Activated T-helper 2 cell treated with anti-CD3 and anti-CD28 coated beads, Interferon-gamma antibody, Interleukin-2, Interleukin-4, amounts not matched to agents 10 μg/mL and 5 μg/mL and 100 μg/mL, durations not matched to agents 14 hours and 24 hours and 36 hours (primary cell): ENCODE measurements at regions not wholly inside any gene's neighbourhood (a gene's known extent, or its start where the extent isn't known, plus 50 kb on each side); places are given as distances from the start of the nearest gene placed in this dataset.
"Not testable (repeated sequence)": the region's sequence is repeated elsewhere in the genome, so short reads cannot be mapped to it uniquely, and the experiment has no call there.

Experiments
- DNase-seq: peaks from one replicate; pipeline ENCODE4 v3.0.0; 2021; ENCODE audit warnings: low spot score
- H3K27ac Mint-ChIP-seq: one replicate; pipeline ENCODE4 v1.8.0; 2021; ENCODE audit warnings: mixed read lengths
- H3K27me3 Mint-ChIP-seq: one replicate; pipeline ENCODE4 v1.8.0; 2021; ENCODE audit warnings: low read depth, mixed read lengths
- H3K36me3 Mint-ChIP-seq: one replicate; pipeline ENCODE4 v1.8.0; 2021; ENCODE audit warnings: low read depth, mixed read lengths
- H3K4me1 Mint-ChIP-seq: one replicate; pipeline ENCODE4 v1.8.0; 2021; ENCODE audit warnings: low read depth, mixed read lengths
- H3K4me3 Mint-ChIP-seq: one replicate; pipeline ENCODE4 v1.8.0; 2021; ENCODE audit warnings: low read depth, mild to moderate bottlenecking, moderate library complexity, mixed read lengths
- H3K9me3 Mint-ChIP-seq: one replicate; pipeline ENCODE4 v1.8.0; 2021; ENCODE audit warnings: mixed read lengths
- intact Hi-C: fragments of 100-400 bp; cut with micrococcal nuclease; formaldehyde crosslinking; loops from one replicate; pipeline ENCODE4 v1.15.1; 2023

DNA sequence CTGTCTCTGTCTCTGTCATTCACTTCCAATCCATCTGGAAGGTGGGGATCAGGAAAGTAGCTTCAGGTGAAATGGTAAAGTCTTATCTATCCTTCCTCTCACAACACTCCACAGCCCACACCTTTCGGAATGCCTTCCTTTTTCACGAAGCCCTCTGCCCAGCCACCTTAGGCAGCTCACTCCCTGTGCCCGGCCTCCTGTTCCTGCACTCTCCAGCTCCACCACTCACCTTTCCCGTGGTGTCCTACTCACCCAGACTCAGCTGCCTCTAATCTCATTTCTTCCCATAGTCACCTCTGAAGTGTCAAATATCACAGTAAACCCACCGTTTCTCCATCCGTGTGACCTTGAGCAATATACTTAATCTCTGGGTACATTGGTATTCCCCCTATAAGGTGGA lies 100.9 kb upstream of the C7orf33 start:
- no peak overlapping the region for H3K27ac Mint-ChIP-seq
- H3K27me3 Mint-ChIP-seq = peaks cover 29% of the 10 kb centered on the region
- no peak for DNase-seq
- H3K4me3 Mint-ChIP-seq = no peak overlapping the region
- no peaks in the 10 kb centered on the region for H3K9me3 Mint-ChIP-seq
- no peaks in the 10 kb centered on the region for H3K4me1 Mint-ChIP-seq
- H3K36me3 Mint-ChIP-seq = no peaks in the 10 kb centered on the region
- intact Hi-C loops = no loop called here

DNA sequence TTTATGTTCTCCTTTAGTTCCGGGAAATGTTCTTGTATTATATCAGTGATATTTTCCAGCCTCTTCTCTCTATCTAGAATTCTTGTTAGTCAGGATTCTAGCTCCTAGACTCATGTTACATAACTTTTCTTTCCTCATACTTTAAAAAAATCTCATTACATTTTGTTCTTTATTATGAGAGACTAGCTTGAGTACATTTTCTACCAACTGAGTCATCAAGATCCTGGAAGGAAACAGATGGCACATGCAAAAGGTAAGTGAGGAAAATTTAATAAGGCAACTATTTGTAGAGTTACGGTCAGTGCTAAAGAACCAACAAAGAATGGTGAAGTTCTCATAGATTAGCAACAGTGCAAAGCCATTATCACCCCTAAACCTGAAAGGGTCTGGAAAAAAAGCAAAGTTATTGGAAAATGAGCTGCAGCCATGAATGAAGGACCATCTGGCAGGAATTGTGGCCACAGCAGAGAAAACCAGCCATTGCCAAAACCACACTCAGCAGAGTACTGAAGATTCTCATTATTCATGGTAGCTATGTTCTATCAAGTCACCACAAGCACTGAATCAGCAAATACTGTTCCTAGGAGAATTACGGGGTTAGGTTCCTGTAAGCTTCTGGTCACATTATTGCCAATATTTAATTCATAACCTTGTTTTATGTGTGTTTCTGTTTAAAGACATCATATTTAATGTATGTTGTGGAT lies 98.3 kb upstream of the C7orf33 start:
- Mint-ChIP-seq H3K27me3 (peaks cover 31% of the 10 kb centered on the region), H3K9me3 (no peaks in the 10 kb centered on the region), H3K4me1 (no peaks in the 10 kb centered on the region), H3K27ac (no peak overlapping the region), H3K4me3 (no peak overlapping the region), H3K36me3 (no peaks in the 10 kb centered on the region)
- no peak for DNase-seq
- intact Hi-C loops = no loop called here

DNA sequence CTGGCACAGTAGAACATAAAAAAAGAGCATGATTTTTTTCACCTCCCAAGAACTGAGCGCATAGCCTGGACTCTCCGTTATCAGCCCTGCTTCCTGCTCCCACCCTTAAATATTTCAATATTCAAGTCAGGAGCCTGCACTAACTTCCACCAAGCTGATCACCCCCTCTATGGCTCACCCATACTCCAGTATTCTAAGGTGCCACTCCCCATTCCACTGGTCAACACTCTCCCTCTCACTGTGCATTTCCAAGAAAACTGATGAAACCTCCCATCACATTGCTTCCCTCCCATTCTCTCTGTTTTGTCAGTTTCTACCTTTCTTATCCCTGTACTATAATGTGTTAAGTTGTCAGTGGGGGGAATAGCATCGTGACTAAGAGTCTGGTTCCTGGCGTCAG lies 95.0 kb upstream of the C7orf33 start:
- H3K36me3 Mint-ChIP-seq = no peaks in the 10 kb centered on the region
- H3K27ac Mint-ChIP-seq = no peak overlapping the region
- no peak for DNase-seq
- intact Hi-C loops = no loop called here
- no peaks in the 10 kb centered on the region for H3K4me1 Mint-ChIP-seq
- no peaks in the 10 kb centered on the region for H3K9me3 Mint-ChIP-seq
- no peak overlapping the region for H3K4me3 Mint-ChIP-seq
- peaks cover 40% of the 10 kb centered on the region for H3K27me3 Mint-ChIP-seq

DNA sequence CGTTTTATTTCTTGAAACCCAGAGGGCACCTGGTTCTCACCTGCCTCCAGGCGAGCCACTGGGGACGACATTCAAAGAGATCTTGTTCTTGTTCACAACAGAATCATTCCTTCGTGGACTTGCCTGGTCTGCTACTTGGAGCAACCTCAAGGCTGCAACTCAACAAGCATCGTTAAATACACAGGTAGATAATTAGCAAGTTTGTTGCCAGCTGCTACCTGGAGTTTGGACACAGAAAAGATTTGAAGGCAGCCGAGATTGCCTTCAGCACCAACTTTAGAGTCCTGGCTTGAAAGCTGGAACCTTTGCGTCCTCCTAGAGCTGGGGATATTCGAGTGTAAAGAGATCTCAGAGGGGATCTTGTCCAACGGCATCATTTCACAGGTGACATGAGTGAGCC lies 89.6 kb upstream of the C7orf33 start:
- H3K4me3 Mint-ChIP-seq = no peak overlapping the region
- no peaks in the 10 kb centered on the region for H3K9me3 Mint-ChIP-seq
- H3K36me3 Mint-ChIP-seq = no peaks in the 10 kb centered on the region
- no peak overlapping the region for H3K27ac Mint-ChIP-seq
- H3K4me1 Mint-ChIP-seq = peaks cover 8% of the 10 kb centered on the region
- no peak for DNase-seq
- intact Hi-C loops = loop anchor here (10.0 kb wide), 2 partner anchors 64 to 354 kb away; no protein-coding TSS in a partner anchor
- H3K27me3 Mint-ChIP-seq = peaks cover 36% of the 10 kb centered on the region

DNA sequence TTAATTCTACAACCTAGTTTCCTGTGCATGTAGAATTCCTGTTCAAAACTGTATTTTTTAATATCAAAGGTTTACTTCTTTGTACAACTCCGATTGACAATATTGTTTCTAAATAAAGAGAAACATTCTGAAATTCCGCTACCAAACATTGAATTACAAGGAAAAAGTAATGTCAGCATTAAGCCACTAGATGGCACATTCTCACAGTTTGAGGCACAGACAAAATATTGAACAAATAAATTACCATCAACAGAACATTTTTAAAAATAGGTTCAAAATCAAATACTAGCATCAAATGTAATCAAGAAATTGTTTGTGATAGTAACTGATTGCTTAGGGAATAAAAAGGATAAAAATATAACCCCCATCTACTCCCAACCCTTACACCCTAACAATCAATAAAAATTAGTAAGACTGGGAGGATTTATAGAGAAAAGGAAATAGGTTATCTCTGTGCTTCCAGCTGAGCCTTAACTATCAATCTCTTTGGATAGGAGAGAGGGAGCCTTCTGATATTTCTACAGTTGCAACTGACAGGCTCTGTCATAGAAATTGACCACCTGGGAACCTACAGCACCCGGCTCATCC lies 86.6 kb upstream of the C7orf33 start:
- H3K4me1 Mint-ChIP-seq = peaks cover 23% of the 10 kb centered on the region
- no peaks in the 10 kb centered on the region for H3K9me3 Mint-ChIP-seq
- no peak for DNase-seq
- intact Hi-C loops = loop anchor here (1.0 to 10.0 kb wide), 4 partner anchors 23 to 462 kb away; no protein-coding TSS in a partner anchor
- no peak overlapping the region for H3K27ac Mint-ChIP-seq
- no peak overlapping the region for H3K4me3 Mint-ChIP-seq
- no peaks in the 10 kb centered on the region for H3K36me3 Mint-ChIP-seq
- H3K27me3 Mint-ChIP-seq = peaks cover 32% of the 10 kb centered on the region

DNA sequence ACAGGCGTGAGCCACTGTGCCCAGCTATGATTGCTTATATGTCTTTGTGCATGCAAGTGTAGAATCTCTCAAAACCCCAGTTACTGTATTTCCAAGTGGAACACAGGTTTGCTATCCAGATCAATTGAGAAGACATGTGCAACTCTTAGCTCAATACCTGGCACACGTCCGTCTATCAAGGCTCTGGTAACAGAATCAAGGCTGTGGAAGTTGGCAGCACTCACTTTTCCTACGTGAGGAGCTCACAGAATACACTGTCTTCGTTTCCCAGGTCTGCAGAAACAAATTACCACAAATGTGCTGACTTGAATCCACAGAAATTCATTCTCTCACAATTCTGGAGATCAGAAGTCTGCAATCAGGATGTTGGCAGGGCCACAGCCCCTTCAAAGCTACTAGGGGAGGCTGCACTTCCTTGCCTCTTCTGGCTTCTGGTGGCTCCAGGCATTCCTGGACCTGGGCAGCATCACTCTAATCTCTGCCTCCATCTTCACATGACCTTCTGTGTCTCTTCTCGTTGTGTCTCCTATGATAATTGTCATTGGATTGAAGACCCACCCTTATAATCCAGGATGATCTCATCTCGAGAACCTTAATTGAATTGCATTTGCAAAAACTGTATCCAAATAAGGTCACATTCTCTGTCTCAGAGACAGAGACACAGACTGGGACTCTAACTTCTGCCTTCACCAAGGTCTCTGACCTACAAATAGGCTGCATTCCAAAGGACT lies 84.8 kb upstream of the C7orf33 start:
- no peak overlapping the region for H3K4me3 Mint-ChIP-seq
- no peak overlapping the region for H3K27ac Mint-ChIP-seq
- intact Hi-C loops = loop anchor here (10.0 kb wide), 2 partner anchors 59 to 349 kb away; no protein-coding TSS in a partner anchor
- DNase-seq = no peak
- H3K9me3 Mint-ChIP-seq = no peaks in the 10 kb centered on the region
- peaks cover 26% of the 10 kb centered on the region for H3K27me3 Mint-ChIP-seq
- H3K36me3 Mint-ChIP-seq = no peaks in the 10 kb centered on the region
- peaks cover 23% of the 10 kb centered on the region for H3K4me1 Mint-ChIP-seq

DNA sequence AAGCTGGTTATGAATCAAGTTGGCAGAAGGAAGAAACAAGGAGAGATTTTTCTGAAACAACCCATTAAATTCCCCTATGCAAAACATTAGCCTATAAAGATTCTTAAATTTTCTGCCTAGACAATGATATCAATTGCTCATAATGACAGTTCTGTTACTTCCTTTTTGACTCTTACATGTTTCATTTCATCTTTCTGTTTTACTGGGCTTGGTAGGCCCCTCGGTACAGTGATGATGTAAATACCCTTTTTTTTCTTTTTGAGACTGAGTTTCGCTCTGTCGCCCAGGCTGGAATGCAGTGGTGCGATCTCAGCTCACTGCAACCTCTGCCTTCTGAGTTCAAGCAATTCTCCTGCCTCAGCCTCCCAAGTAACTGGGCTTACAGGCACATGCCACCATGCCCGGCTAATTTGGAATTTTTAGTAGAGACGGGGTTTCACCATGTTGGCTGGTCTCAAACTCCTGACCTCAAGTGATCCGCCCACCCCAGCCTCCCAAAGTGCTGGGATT lies 83.4 kb upstream of the C7orf33 start:
- not testable (repeated sequence) for H3K36me3 Mint-ChIP-seq, DNase-seq, H3K4me3 Mint-ChIP-seq, H3K9me3 Mint-ChIP-seq
- Mint-ChIP-seq H3K27me3 (peaks cover 24% of the 10 kb centered on the region), H3K4me1 (peaks cover 19% of the 10 kb centered on the region), H3K27ac (peak overlapping the region; percentile 53)
- intact Hi-C loops = loop anchor here (1.0 to 10.0 kb wide), 5 partner anchors 58 to 406 kb away; no protein-coding TSS in a partner anchor

DNA sequence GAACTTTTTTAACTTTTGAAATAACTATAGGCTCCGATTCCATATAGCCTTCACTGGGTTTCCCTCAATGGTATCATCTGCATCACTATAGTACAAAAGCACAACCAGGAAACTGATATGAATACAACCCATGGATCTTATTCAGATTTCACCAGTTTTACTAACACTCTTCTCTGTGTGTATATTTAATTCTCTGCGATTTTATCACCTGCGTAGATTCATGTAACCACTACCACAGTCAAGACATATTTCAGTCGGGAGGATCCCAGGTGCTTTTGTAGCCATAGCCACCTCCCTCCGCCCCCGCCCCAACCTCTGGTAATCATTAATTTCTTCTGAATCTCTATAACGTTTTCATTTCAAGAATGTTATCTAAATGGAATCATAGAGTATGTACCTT lies 82.8 kb upstream of the C7orf33 start:
- no peak for DNase-seq
- Mint-ChIP-seq H3K27me3 (peaks cover 28% of the 10 kb centered on the region), H3K36me3 (no peaks in the 10 kb centered on the region), H3K4me1 (peaks cover 19% of the 10 kb centered on the region), H3K27ac (peak overlapping the region; percentile 53), H3K4me3 (no peak overlapping the region), H3K9me3 (no peaks in the 10 kb centered on the region)
- intact Hi-C loops = loop anchor here (1.0 to 10.0 kb wide), 5 partner anchors 57 to 406 kb away; no protein-coding TSS in a partner anchor

DNA sequence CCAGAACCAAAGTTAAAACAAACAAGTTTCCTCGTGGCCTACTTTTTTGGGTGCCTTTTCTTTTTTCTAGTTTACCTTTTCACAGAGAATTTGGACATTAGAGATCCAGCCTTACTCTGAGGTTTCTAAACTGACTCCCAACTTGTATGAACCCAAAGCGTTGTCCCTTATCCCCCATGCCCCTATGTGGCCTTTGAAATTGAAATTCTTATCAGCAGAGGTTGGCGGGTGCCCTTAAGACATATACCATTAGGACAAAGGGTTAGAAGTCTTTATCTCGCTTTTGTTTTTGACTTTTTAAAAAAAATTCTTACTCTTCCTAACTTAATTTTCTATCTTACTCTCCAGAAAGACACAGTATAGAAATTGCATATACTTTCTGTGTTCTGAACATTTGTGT lies 76.3 kb upstream of the C7orf33 start:
- DNase-seq = no peak
- H3K9me3 Mint-ChIP-seq = no peaks in the 10 kb centered on the region
- H3K4me1 Mint-ChIP-seq = peaks cover 2% of the 10 kb centered on the region
- no peak overlapping the region for H3K4me3 Mint-ChIP-seq
- no peak overlapping the region for H3K27ac Mint-ChIP-seq
- H3K36me3 Mint-ChIP-seq = no peaks in the 10 kb centered on the region
- peaks cover 37% of the 10 kb centered on the region for H3K27me3 Mint-ChIP-seq
- intact Hi-C loops = no loop called here

DNA sequence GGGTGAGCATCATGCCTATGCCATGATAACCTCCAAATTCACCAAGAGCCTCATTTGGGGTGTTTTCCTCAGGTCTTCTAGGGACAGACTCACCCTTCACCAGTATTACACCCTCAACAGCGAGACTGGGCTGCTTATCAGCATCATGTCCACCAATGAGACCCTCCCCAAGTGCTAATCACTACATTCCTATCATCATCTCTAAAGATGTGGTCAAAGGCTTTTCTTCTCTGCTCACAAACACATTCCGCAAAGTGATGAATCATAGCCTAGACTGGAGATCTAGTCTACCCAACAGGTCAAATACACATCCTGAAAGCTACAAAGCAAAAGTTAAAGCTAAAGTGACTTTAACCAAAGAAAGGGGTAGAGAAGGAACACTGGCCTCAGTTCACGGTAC lies 75.3 kb upstream of the C7orf33 start:
- Mint-ChIP-seq H3K9me3 (no peaks in the 10 kb centered on the region), H3K36me3 (no peaks in the 10 kb centered on the region), H3K27me3 (peaks cover 45% of the 10 kb centered on the region), H3K4me3 (no peak overlapping the region), H3K4me1 (peaks cover 2% of the 10 kb centered on the region), H3K27ac (no peak overlapping the region)
- DNase-seq = no peak
- intact Hi-C loops = no loop called here

DNA sequence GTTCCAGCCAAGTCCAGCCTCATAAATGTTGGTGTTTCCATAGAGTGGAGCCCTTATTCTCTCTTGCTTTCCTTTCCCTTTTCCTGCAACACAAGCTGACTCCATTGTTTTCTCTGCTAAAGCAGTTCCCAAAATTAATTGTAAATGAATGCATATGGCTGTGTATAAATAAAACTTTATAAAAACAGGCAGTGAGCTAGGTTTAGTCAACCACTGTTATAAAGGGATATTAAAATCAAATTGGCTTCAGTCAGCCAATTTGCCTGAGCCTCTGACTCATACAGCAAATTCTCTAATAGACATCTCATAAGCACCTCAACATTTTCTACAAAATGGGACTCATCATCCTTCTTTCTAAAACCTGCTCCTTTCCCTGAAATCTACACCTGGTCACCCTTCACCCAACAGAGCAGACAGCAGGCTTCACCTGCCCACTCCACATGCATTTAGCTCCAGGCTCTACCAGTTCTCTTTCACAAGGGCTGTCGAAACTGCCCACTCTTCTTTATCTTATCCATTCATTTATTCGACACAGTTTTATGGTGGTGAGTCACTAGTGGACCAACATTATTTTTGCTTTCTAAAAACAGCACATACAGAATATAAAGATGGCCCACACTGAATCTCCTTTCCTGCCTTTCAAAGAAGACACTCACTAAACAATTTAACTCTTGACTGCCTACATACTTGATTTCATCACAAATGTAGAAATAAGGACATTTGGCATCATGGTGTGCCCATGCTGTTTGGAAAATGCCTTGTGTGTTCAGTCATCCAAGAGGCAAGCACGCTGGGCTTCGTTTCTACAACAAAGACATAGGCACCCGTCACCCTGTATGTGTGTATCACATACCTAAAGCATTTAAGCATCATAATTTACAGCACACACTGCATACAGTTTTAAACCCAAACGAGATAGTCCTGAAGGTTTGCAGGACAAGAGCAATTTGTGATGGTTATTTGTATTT lies 74.6 kb upstream of the C7orf33 start:
- intact Hi-C loops = no loop called here
- DNase-seq = no peak
- no peak overlapping the region for H3K4me3 Mint-ChIP-seq
- H3K9me3 Mint-ChIP-seq = no peaks in the 10 kb centered on the region
- no peak overlapping the region for H3K27ac Mint-ChIP-seq
- H3K4me1 Mint-ChIP-seq = peaks cover 2% of the 10 kb centered on the region
- peaks cover 46% of the 10 kb centered on the region for H3K27me3 Mint-ChIP-seq
- H3K36me3 Mint-ChIP-seq = no peaks in the 10 kb centered on the region

DNA sequence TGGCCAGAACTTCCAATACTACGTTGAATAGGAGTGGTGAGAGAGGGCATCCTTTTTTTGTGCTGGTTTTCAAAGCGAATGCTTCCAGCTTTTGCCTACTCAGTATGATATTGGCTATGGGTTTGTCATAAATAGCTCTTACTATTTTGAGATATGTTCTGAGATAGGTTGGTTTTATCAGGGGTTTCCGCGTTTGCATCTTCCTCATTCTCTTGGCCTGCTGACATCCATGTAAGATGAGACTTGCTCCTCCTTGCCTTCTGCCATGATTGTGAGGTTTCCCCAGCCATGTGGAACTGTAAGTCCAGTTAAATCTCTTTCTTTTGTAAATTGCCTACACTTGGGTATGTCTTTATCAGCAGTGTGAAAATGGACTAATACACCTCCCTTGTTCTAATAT lies 71.2 kb upstream of the C7orf33 start:
- H3K4me1 Mint-ChIP-seq, intact Hi-C loops, H3K9me3 Mint-ChIP-seq, H3K36me3 Mint-ChIP-seq, H3K4me3 Mint-ChIP-seq, H3K27ac Mint-ChIP-seq, DNase-seq: not testable (repeated sequence)
- H3K27me3 Mint-ChIP-seq = peaks cover 56% of the 10 kb centered on the region
